ENCODE measurements at regions not wholly inside any gene's neighbourhood (a gene's known extent, or its start where the extent isn't known, plus 50 kb on each side); places are given as distances from the start of the nearest gene placed in this dataset.
"Not testable (repeated sequence)": the region's sequence is repeated elsewhere in the genome, so short reads cannot be mapped to it uniquely, and the experiment has no call there.

- Mint-ChIP-seq H3K4me1 (peaks cover 4% of the 10 kb centered on the region), H3K27ac (no peak overlapping the region), H3K4me3 (no peak overlapping the region), H3K27me3 (no peaks in the 10 kb centered on the region), H3K36me3 (no peaks in the 10 kb centered on the region), H3K9me3 (no peaks in the 10 kb centered on the region)
- DNase-seq (ENCODE audit: low spot score in 2 of 2) (no peak), ATAC-seq (ENCODE audit: low read depth) (no peak)
Observed at GRCh38 chr3:11739706-11740105, 96.0 kb upstream of the VGLL4 start.

DNA sequence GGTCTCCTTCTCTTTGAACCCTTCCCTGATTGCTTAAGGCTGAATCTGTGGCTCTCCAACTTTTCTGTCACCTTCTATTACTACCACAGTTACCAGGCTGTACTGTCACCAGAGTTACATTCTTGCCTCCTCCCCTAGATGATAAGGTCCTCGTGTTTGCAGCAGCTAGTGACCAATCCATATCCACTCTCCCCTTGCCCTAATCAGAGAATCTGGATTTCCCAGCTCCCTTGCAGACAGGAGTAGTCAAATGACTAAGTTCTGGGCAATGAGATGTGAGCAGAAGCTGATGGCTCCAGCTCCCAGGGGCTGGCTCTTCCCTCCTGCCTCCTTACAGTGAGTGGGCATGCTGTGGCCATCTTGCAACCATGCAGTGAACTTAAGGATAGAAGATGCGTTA lies 95.4 kb upstream of the VGLL4 start:
- ATAC-seq (ENCODE audit: low read depth) = no peak
- no peak overlapping the region for H3K4me3 Mint-ChIP-seq
- no peak overlapping the region for H3K27ac Mint-ChIP-seq

DNA sequence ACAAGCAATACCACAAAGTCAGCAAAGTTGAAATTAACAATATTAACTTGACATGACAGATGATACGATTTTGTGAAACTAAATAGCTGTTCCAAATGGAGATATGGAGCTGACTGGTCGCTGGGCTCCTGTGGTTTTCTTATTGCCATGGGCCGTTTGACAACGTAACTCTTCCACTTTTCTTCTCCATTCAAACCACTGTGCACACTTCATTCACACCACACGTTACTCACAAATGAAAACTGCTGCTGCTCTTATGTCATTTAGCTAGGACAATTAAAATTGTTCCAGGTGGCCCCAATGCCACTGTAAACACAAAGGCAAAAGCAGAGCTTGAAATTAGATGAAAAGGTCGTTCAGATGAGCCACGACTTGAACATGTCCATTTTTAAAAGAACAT lies 94.0 kb upstream of the VGLL4 start:
- Mint-ChIP-seq H3K4me1 (peaks cover 4% of the 10 kb centered on the region), H3K4me3 (no peak overlapping the region), H3K9me3 (no peaks in the 10 kb centered on the region), H3K27ac (no peak overlapping the region), H3K27me3 (no peaks in the 10 kb centered on the region), H3K36me3 (no peaks in the 10 kb centered on the region)
- no peak for DNase-seq (ENCODE audit: low spot score in 2 of 2)
- no peak for ATAC-seq (ENCODE audit: low read depth)

More for the DNA sequence above, 95.4 kb upstream of the VGLL4 start:
- no peaks in the 10 kb centered on the region for H3K9me3 Mint-ChIP-seq
- H3K27me3 Mint-ChIP-seq = no peaks in the 10 kb centered on the region
- H3K36me3 Mint-ChIP-seq = no peaks in the 10 kb centered on the region
- no peak for DNase-seq (ENCODE audit: low spot score in 2 of 2)
- peaks cover 4% of the 10 kb centered on the region for H3K4me1 Mint-ChIP-seq

- DNase-seq (ENCODE audit: low spot score in 2 of 2) = no peak
- Mint-ChIP-seq H3K27me3 (no peaks in the 10 kb centered on the region), H3K4me3 (no peak overlapping the region), H3K9me3 (no peaks in the 10 kb centered on the region), H3K27ac (no peak overlapping the region), H3K4me1 (peaks cover 4% of the 10 kb centered on the region), H3K36me3 (no peaks in the 10 kb centered on the region)
- ATAC-seq (ENCODE audit: low read depth) = no peak
Observed at GRCh38 chr3:11736136-11736833, 92.6 kb upstream of the VGLL4 start.

DNA sequence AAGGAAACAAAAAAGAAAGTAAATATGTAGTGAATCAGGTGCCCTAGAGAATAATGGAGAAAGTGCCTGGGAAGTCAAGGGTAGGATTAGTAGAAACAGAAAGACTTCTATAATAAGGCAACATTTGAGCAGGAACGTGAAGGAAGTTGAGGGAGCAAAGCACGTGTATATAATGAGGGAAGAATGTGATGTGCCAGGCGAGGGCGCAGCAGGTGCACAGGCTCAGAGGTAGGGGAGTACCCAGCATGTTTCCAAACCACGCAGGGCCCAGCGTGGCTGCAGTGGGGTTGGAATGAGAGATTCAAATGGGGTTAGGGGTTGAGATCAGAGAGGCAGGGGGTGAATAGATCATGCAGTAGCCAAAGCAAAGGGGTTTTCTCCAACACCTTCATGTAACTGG lies 91.9 kb upstream of the VGLL4 start:
- Mint-ChIP-seq H3K27me3 (no peaks in the 10 kb centered on the region), H3K4me3 (no peak overlapping the region), H3K27ac (no peak overlapping the region), H3K9me3 (no peaks in the 10 kb centered on the region), H3K4me1 (peaks cover 4% of the 10 kb centered on the region), H3K36me3 (no peaks in the 10 kb centered on the region)
- DNase-seq (ENCODE audit: low spot score in 2 of 2) (no peak), ATAC-seq (ENCODE audit: low read depth) (no peak)

DNA sequence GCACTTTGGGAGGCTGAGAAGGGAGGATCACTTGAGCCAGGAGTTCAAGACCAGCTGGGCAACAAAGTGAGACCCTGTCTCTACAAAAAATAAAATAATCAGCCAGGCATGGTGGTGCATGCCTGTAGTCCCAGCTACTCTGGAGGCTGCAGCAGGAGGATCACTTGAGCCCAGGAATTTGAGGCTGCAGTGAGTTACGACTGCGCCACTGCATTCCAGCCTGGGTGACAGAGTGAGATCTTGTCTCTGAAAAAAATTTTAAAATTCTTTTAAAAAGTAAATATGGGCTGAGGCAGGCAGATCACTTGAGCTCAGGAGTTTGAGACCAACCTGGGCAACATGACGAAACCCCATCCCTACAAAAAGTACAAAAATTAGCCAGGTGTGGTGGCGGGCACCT lies 91.4 kb upstream of the VGLL4 start:
- not testable (repeated sequence) for H3K27ac Mint-ChIP-seq; DNase-seq (ENCODE audit: low spot score in 2 of 2); H3K4me3 Mint-ChIP-seq; H3K9me3 Mint-ChIP-seq; H3K27me3 Mint-ChIP-seq; ATAC-seq (ENCODE audit: low read depth); H3K4me1 Mint-ChIP-seq; H3K36me3 Mint-ChIP-seq

DNA sequence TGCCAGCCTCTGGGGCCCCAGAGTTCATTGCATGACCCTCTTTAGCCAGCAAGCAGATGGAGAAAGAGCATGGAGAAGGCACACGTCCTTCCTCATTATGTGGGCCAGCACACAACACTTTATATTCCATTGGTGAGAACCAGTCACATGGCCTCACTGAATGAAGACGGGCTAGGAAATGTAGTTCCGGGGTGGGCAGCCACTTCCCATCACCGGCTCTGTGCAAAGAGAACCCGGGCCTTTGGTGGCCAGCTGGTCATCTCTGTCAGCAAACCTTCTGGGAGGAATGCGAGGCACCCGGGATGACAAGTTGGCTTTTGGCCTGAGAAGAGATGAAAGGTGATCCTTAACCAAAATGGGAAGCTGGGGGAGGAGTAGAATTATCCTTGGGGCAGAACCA lies 90.2 kb upstream of the VGLL4 start:
- Mint-ChIP-seq H3K27me3 (peaks cover 2% of the 10 kb centered on the region), H3K27ac (no peak overlapping the region), H3K4me3 (no peak overlapping the region), H3K36me3 (no peaks in the 10 kb centered on the region), H3K9me3 (no peaks in the 10 kb centered on the region), H3K4me1 (peaks cover 4% of the 10 kb centered on the region)
- ATAC-seq (ENCODE audit: low read depth) = no peak
- no peak for DNase-seq (ENCODE audit: low spot score in 2 of 2)

- Mint-ChIP-seq H3K4me1 (peaks cover 9% of the 10 kb centered on the region), H3K4me3 (no peak overlapping the region), H3K27ac (no peak overlapping the region), H3K27me3 (peaks cover 2% of the 10 kb centered on the region), H3K36me3 (no peaks in the 10 kb centered on the region), H3K9me3 (peaks cover 2% of the 10 kb centered on the region)
- DNase-seq (ENCODE audit: low spot score in 2 of 2) = no peak
- ATAC-seq (ENCODE audit: low read depth) = no peak
Observed at GRCh38 chr3:11727207-11727606, 83.5 kb upstream of the VGLL4 start.

- Mint-ChIP-seq H3K27ac (no peak overlapping the region), H3K27me3 (peaks cover 2% of the 10 kb centered on the region)
Observed at GRCh38 chr3:11726146-11726545, 82.4 kb upstream of the VGLL4 start.

DNA sequence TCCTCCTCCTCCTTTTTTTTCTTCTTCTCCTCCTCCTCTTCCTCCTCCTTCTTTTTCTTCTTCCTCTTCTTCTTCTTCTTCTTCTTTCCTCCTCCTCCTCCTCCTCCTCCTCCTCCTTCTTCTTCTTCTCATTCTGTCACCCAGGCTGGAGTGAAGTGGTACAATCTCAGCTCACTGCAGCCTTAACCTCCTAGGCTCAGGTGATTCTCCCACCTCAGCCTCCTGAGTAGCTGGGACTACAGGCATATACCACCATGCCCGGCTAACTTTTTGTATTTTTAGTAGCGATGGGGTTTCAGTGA lies 81.6 kb upstream of the VGLL4 start:
- not testable (repeated sequence) for ATAC-seq (ENCODE audit: low read depth); H3K27me3 Mint-ChIP-seq; H3K36me3 Mint-ChIP-seq; DNase-seq (ENCODE audit: low spot score in 2 of 2); H3K9me3 Mint-ChIP-seq
- Mint-ChIP-seq H3K27ac (peak overlapping the region; percentile 78), H3K4me3 (peak overlapping the region; percentile 88), H3K4me1 (peaks cover 12% of the 10 kb centered on the region)

More at GRCh38 chr3:11726146-11726545, 82.4 kb upstream of the VGLL4 start:
- no peaks in the 10 kb centered on the region for H3K36me3 Mint-ChIP-seq
- no peak overlapping the region for H3K4me3 Mint-ChIP-seq
- peaks cover 2% of the 10 kb centered on the region for H3K9me3 Mint-ChIP-seq
- peaks cover 9% of the 10 kb centered on the region for H3K4me1 Mint-ChIP-seq
- DNase-seq (ENCODE audit: low spot score in 2 of 2) (no peak), ATAC-seq (ENCODE audit: low read depth) (no peak)

DNA sequence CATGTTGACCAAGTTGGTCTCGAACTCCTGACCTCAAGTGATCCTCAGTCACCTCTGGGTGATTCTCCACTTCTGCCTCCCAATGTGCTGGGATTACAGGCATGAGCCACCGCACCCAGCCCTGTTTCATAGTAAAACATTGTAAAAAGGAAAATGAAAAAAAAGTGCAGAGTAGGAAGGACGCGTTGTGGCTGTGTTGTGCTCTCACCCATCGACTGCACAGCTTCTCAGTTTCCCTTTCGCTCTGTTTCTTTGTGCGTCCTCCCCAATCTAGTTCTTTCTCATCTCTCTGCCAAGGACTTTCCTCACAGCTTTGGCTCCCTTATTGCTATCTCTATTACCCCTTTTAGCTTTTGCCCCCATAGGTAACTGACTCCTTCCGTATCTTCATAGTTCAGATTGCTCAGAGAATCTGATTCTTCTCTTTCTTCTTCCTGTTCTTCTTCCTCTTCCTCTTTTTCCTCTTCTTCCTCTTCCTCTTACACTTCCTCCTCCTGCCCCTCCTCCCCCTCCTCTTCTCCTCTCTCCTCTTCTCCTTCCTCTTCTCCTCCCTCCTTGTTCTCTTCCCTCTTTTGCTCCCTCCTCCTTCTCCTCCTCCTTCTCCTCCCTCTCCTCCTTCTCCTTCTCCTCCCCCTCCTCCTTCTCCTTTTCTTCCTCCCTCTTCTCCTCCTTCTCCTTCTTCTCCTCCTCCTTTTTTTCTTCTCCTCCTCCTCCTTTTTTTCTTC lies 81.1 kb upstream of the VGLL4 start:
- H3K27ac Mint-ChIP-seq = peak overlapping the region; percentile 78
- DNase-seq (ENCODE audit: low spot score in 2 of 2) = no peak
- H3K36me3 Mint-ChIP-seq = no peaks in the 10 kb centered on the region
- peaks cover 2% of the 10 kb centered on the region for H3K9me3 Mint-ChIP-seq
- H3K27me3 Mint-ChIP-seq = peaks cover 2% of the 10 kb centered on the region
- ATAC-seq (ENCODE audit: low read depth) = peak; percentile 5
- H3K4me1 Mint-ChIP-seq = peaks cover 12% of the 10 kb centered on the region
- H3K4me3 Mint-ChIP-seq = peak overlapping the region; percentile 88

DNA sequence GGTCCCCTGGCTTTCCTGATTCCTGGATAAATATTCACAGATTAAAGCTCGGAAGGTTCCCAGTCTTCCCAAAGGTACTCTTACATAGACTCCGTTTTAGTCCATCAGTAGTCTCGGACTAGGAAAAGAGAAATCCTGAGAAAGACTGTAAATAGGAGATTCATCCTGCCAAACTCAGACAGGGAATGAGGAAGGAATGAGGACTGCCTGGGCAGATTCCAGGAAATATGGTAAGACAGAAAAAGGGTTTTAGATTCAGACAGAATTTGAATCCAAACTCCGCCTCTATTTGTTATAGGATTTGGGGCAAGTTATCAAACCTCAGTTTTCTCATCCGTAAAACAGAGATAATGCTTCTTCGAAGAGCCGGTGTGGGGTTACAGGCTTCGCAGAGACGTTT lies 77.8 kb upstream of the VGLL4 start:
- Mint-ChIP-seq H3K9me3 (peaks cover 2% of the 10 kb centered on the region), H3K27me3 (no peaks in the 10 kb centered on the region), H3K27ac (no peak overlapping the region), H3K36me3 (no peaks in the 10 kb centered on the region), H3K4me1 (peaks cover 18% of the 10 kb centered on the region), H3K4me3 (no peak overlapping the region)
- DNase-seq (ENCODE audit: low spot score in 2 of 2) = no peak
- ATAC-seq (ENCODE audit: low read depth) = no peak

DNA sequence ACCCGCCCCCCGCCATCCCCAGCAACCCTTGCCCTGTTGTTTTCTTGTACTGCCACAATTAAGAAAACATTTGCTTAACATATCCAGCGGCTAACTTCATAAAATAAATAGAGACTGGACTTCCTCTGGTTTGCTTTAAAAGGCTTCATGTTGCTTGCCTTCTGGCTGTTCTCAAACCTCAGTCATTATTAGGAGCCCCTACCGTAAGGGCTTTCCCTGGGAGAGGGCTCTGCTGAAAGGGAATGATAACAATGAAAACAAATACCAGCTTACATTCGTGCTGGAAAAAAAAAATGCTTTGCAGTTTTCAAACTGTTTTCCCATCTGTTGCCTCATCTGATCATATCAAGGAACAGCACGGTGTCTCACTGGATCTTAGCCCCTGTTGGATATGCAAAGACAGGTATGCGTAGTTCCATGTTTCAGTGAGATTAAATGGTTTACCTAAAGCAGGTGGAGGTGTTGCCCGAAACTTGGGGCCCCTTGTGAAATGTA lies 77.2 kb upstream of the VGLL4 start:
- Mint-ChIP-seq H3K4me1 (peaks cover 18% of the 10 kb centered on the region), H3K27ac (peak overlapping the region; percentile 86), H3K36me3 (no peaks in the 10 kb centered on the region), H3K27me3 (no peaks in the 10 kb centered on the region), H3K4me3 (peak overlapping the region; percentile 98), H3K9me3 (peaks cover 2% of the 10 kb centered on the region)
- ATAC-seq (ENCODE audit: low read depth) (no peak), DNase-seq (ENCODE audit: low spot score in 2 of 2) (no peak)

GRCh38 chr3:11720304-11720898 lies 76.7 kb upstream of the VGLL4 start:
- Mint-ChIP-seq H3K4me3 (peak overlapping the region; percentile 98), H3K27ac (peak overlapping the region; percentile 86), H3K27me3 (no peaks in the 10 kb centered on the region), H3K4me1 (peaks cover 18% of the 10 kb centered on the region), H3K9me3 (peaks cover 1% of the 10 kb centered on the region), H3K36me3 (no peaks in the 10 kb centered on the region)
- ATAC-seq (ENCODE audit: low read depth) = peak; percentile 53
- DNase-seq (ENCODE audit: low spot score in 2 of 2) = peak; percentile 50 to 63
